ENCODE measurements at regions not wholly inside any gene's neighbourhood (a gene's known extent, or its start where the extent isn't known, plus 50 kb on each side); places are given as distances from the start of the nearest gene placed in this dataset.

DNA sequence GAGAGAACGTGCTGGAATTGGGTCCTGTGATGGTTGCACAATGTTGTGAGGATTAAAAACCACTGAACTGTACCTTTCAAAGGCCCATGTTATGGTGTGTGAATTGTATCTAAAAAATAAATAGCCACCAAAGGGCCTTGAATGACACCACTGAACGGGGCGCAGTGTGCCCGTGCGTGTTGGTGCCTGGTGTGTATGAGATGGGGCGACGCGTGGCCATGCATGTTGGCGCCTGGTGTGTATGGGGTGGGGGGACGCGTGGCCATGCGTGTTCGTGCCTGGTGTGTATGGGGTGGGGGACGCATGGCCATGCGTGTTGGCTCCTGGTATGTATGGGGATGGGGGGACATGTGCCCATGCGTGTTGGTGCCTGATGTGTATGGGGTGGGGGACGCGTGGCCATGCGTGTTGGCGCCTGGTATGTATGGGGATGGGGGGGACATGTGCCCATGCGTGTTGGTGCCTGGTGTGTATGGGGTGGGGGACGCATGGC lies 66.6 kb upstream of the HELT start:
- TF ChIP-seq CHD2 (IDR thresholded peaks at IDR 0.05; ENCODE audit: low read depth, low read length) (no peak), CTCF (CRISPR knock-in tag; IDR thresholded peaks at IDR 0.05) (no peak), ZNF777 (CRISPR knock-in tag; IDR thresholded peaks at IDR 0.05) (no peak), NBN (conservative IDR thresholded peaks at IDR 0.05) (no peak), RBFOX2 (IDR thresholded peaks at IDR 0.05; ENCODE audit: low read depth, low read length) (no peak), GTF2F1 (IDR thresholded peaks at IDR 0.05; ENCODE audit: low read length) (no peak)

Measured in HepG2 (cell line).